WI38 (cell line): ENCODE measurements at regions not wholly inside any gene's neighbourhood (a gene's known extent, or its start where the extent isn't known, plus 50 kb on each side); places are given as distances from the start of the nearest gene placed in this dataset.

Experiments used
- H3K4me3 ChIP-seq: 2 replicates; pipeline ENCODE4 v1.5.1; 2011; ENCODE audit warnings: low read depth, mild to moderate bottlenecking, control low read depth, low read length
- TF ChIP-seq, protein P1 (sequence below): IDR thresholded peaks from 2 replicates; pipeline ENCODE4 v1.5.1; 2012; ENCODE audit warnings: low read depth, mild to moderate bottlenecking, control low read depth, low read length

DNA sequence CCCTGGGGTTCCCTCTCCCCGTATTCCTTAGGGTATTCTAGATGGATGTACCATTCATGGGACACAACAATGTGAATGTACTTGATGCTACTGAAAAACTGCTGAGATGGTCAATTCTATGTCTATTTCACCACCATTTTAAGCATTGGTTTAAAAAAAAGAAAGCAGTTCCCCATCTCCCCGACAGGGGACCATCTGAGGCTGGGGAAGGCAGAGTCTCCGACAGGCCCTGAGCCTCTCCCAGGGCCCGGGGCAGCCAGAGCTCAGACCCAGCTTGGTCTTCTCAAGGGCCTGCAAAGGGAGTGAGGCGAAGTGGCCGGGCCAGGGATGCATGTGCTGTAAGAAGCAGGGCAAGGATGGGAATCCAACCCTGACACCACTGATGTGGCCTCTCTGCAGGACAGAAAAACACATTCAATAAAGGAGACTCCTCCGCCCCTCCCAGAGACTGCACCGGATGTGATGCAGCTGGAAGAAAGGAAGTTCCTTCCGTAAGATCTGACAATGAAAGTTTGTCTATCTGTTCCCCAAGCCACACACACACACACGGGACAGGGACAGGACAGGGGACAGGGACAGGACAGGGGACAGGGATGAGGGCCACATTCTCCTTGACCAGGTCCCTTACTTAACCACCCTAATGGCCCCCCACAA lies 234.1 kb downstream of the BCL11B start:
- no peak overlapping the region for H3K4me3 ChIP-seq
- TF ChIP-seq, protein P1, sequence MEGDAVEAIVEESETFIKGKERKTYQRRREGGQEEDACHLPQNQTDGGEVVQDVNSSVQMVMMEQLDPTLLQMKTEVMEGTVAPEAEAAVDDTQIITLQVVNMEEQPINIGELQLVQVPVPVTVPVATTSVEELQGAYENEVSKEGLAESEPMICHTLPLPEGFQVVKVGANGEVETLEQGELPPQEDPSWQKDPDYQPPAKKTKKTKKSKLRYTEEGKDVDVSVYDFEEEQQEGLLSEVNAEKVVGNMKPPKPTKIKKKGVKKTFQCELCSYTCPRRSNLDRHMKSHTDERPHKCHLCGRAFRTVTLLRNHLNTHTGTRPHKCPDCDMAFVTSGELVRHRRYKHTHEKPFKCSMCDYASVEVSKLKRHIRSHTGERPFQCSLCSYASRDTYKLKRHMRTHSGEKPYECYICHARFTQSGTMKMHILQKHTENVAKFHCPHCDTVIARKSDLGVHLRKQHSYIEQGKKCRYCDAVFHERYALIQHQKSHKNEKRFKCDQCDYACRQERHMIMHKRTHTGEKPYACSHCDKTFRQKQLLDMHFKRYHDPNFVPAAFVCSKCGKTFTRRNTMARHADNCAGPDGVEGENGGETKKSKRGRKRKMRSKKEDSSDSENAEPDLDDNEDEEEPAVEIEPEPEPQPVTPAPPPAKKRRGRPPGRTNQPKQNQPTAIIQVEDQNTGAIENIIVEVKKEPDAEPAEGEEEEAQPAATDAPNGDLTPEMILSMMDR = no peak

- H3K4me3 ChIP-seq = no peak overlapping the region
- TF ChIP-seq, protein P1 = no peak
Observed at GRCh38 chr14:99038431-99038820, 233.6 kb downstream of the BCL11B start.

DNA sequence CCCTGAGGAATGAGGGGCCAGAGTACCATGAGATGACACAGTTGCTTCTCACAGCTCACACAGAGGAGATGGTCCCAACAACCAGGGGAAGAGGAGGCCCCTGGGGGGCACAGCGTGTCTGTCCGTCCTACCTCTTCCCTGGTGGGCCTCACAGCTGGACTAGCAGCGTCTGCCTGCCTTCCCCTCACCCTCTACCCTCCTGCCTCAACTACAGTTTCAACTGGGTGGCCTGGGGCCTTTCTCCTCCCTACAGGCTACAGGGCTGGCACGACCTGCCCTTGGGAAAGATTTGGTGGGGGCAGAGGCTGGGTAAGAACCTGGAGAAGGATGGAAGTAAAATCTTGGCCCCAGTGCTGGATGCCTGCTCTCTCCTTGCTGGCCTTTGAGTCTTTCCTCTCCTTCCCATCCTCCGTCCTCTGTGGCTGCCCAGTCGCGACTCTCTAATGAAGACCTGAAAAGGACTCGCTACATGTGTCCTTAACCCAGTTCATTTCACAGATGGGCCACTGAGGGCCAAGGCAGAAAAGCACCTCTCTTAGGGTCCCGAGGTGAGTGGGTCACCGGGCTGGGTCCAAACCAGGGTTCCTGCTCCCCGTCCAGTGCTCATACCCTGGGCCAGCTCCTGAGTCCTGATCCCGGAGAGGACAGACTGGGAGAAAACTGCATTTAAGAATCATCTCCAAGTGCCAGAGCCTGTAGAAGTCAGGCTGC lies 232.5 kb downstream of the BCL11B start:
- no peak overlapping the region for H3K4me3 ChIP-seq

GRCh38 chr14:99040052-99040451 lies 231.9 kb downstream of the BCL11B start:
- TF ChIP-seq, protein P1 = no peak
- H3K4me3 ChIP-seq = no peak overlapping the region

More for the DNA sequence above, 232.5 kb downstream of the BCL11B start:
- TF ChIP-seq, protein P1 = no peak

DNA sequence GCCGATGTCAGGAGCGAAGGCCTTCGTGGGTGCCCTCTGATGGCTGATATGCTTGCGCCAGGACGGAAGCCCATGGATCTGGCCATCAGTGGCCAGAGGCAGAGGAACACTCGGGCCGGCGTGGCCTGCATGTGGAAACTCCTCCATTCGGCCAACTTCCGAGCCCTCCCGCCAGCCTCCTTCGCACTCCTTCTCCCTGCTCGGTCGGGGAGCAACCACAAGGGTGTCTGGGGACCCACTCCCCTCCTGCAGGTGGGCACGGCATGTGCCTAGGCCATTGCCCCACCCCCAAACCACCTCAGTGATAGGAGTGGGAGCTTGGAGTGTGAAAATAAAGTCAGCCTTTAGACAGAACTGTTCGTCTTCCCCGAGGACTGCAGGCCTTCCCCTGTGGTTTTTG lies 231.3 kb downstream of the BCL11B start:
- no peak overlapping the region for H3K4me3 ChIP-seq
- TF ChIP-seq, protein P1 = no peak

DNA sequence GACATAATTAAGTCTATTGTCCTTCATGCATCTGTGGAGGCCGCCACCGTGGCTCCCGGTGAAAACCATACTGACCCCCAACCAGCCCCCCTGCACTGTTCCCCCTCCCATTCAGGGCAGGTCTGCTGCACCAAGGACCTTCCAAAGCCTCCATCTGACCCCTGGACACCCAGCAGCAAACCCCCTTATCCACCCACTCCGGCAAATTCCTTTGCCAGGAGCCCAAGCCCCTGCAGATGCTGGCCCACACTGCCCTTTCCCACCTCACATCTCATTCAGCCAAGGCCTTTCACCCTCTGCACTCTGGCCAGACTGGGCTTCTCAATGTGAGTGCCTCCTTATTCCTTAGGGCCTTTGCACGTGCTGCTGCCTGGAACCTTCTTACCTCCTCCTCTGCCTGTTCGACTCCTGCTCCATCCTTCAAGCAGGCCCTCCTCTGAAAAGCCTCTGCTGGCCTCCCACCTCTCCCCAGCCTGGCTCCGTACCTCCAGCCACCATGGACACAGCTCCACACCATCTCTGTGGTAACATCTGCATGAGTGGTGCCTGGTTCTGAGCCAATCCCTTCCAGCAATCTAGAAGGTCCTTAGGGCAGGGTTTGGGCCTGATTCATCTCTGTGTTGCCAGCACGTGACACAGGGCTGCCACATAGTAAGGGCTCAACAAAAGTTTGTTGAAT lies 230.7 kb downstream of the BCL11B start:
- TF ChIP-seq, protein P1 = no peak
- no peak overlapping the region for H3K4me3 ChIP-seq

GRCh38 chr14:99041820-99042174 lies 230.2 kb downstream of the BCL11B start:
- no peak overlapping the region for H3K4me3 ChIP-seq
- TF ChIP-seq, protein P1 = no peak
